ENCODE measurements at regions not wholly inside any gene's neighbourhood (a gene's known extent, or its start where the extent isn't known, plus 50 kb on each side); places are given as distances from the start of the nearest gene placed in this dataset.

- no peak for TF ChIP-seq CTCF (IDR thresholded peaks at IDR 0.05)
- TF ChIP-seq EP300 (IDR thresholded peaks at IDR 0.05) = no peak
Observed at GRCh38 chr9:129457325-129457779, 163.5 kb downstream of the C9orf50 start.
